H9 (cell line): ENCODE measurements at regions not wholly inside any gene's neighbourhood (a gene's known extent, or its start where the extent isn't known, plus 50 kb on each side); places are given as distances from the start of the nearest gene placed in this dataset.
A peak's percentile ranks its signal among the peaks of the same experiment; 100 is the strongest.

ENCODE experiments used
- DNase-seq: peaks from one replicate; pipeline ENCODE4 v3.0.0-alpha.2; 2017
- H2AFZ ChIP-seq: one replicate; pipeline ENCODE4 v1.6.1; 2013; ENCODE audit warnings: mild to moderate bottlenecking, low read length, control low read depth, moderate library complexity
- H2AK5ac ChIP-seq: 2 replicates; pipeline ENCODE4 v1.6.1; 2013; ENCODE audit warnings: low read length, control low read depth, mixed read lengths; ENCODE audit not compliant: insufficient read length
- H2BK120ac ChIP-seq: one replicate; pipeline ENCODE4 v1.6.1; 2013; ENCODE audit warnings: low read depth, mild to moderate bottlenecking, low read length, control low read depth, inconsistent platforms; ENCODE audit not compliant: poor library complexity, severe bottlenecking
- H2BK12ac ChIP-seq: 2 replicates; pipeline ENCODE4 v1.6.1; 2013; ENCODE audit warnings: low read length, control low read depth, mixed read lengths, low read depth; ENCODE audit not compliant: insufficient read length
- H2BK15ac ChIP-seq: 2 replicates; pipeline ENCODE4 v1.6.1; 2013; ENCODE audit warnings: low read depth, low read length, control low read depth
- H2BK20ac ChIP-seq: one replicate; pipeline ENCODE4 v1.6.1; 2013; ENCODE audit warnings: low read depth, mild to moderate bottlenecking, low read length, control low read depth, inconsistent platforms; ENCODE audit not compliant: poor library complexity, severe bottlenecking
- H2BK5ac ChIP-seq: 2 replicates; pipeline ENCODE4 v1.6.1; 2013; ENCODE audit warnings: low read length, control low read depth, mixed read lengths; ENCODE audit not compliant: insufficient read length
- H3K14ac ChIP-seq: 2 replicates; pipeline ENCODE4 v1.6.1; 2013; ENCODE audit warnings: low read length, control low read depth; ENCODE audit not compliant: insufficient read depth
- H3K18ac ChIP-seq: 2 replicates; pipeline ENCODE4 v1.6.1; 2013; ENCODE audit warnings: low read depth, mild to moderate bottlenecking, mixed read lengths, low read length, control low read depth; ENCODE audit not compliant: insufficient read length
- H3K23ac ChIP-seq: 2 replicates; pipeline ENCODE4 v1.6.1; 2013; ENCODE audit warnings: low read length, control low read depth, mixed read lengths, low read depth; ENCODE audit not compliant: insufficient read length
- H3K23me2 ChIP-seq: 2 replicates; pipeline ENCODE4 v1.6.1; 2013; ENCODE audit warnings: low read depth, mild to moderate bottlenecking, mixed read lengths, low read length, control low read depth; ENCODE audit not compliant: insufficient read length, poor library complexity, severe bottlenecking
- H3K27ac ChIP-seq: 2 replicates; pipeline ENCODE4 v1.5.1; 2013; ENCODE audit warnings: low read length, control low read depth, mixed read lengths, low read depth; ENCODE audit not compliant: insufficient read length
- H3K27me3 ChIP-seq: 2 replicates; pipeline ENCODE4 v1.6.1; 2013; ENCODE audit warnings: low read length, control low read depth, inconsistent platforms; ENCODE audit not compliant: insufficient read depth
- H3K4ac ChIP-seq: 2 replicates; pipeline ENCODE4 v1.6.1; 2013; ENCODE audit warnings: low read depth, mild to moderate bottlenecking, control low read depth, inconsistent platforms, low read length, moderate library complexity
- H3K4me1 ChIP-seq: 2 replicates; pipeline ENCODE4 v1.6.1; 2013; ENCODE audit warnings: low read length, control low read depth, inconsistent platforms; ENCODE audit not compliant: insufficient read depth
- H3K4me2 ChIP-seq: 2 replicates; pipeline ENCODE4 v1.6.1; 2013; ENCODE audit warnings: low read length, control low read depth, mixed read lengths; ENCODE audit not compliant: insufficient read length, insufficient read depth
- H3K56ac ChIP-seq: 2 replicates; pipeline ENCODE4 v1.6.1; 2013; ENCODE audit warnings: low read depth, mild to moderate bottlenecking, mixed read lengths, low read length, control low read depth; ENCODE audit not compliant: insufficient read length
- H3K79me1 ChIP-seq: 2 replicates; pipeline ENCODE4 v1.6.1; 2013; ENCODE audit warnings: low read depth, mild to moderate bottlenecking, moderate library complexity, low read length, control low read depth, inconsistent platforms; ENCODE audit not compliant: insufficient read depth, poor library complexity, severe bottlenecking
- H3K79me2 ChIP-seq: 2 replicates; pipeline ENCODE4 v1.6.1; 2013; ENCODE audit warnings: low read length, control low read depth, inconsistent platforms; ENCODE audit not compliant: insufficient read depth
- H3K9ac ChIP-seq: 2 replicates; pipeline ENCODE4 v1.6.1; 2013; ENCODE audit warnings: low read length, control low read depth, mixed read lengths; ENCODE audit not compliant: insufficient read length; ENCODE audit errors: extremely low read depth
- H3K9me3 ChIP-seq: one replicate; pipeline ENCODE4 v1.6.1; 2013; ENCODE audit warnings: low read depth, low read length, inconsistent platforms; ENCODE audit not compliant: control insufficient read depth
- H3T11ph ChIP-seq: one replicate; pipeline ENCODE4 v1.6.1; 2013; ENCODE audit warnings: mild to moderate bottlenecking, low read length, control low read depth, inconsistent platforms
- H4K20me1 ChIP-seq: one replicate; pipeline ENCODE4 v1.6.1; 2013; ENCODE audit not compliant: control insufficient read depth, insufficient read length, insufficient read depth
- H4K5ac ChIP-seq: 2 replicates; pipeline ENCODE4 v1.6.1; 2013; ENCODE audit warnings: low read depth, mild to moderate bottlenecking, mixed read lengths, low read length, control low read depth; ENCODE audit not compliant: insufficient read length
- H4K8ac ChIP-seq: replicated peaks from 2 replicates; pipeline ENCODE4 v1.6.1; 2013; ENCODE audit warnings: low read length, control low read depth, mixed read lengths, low read depth; ENCODE audit not compliant: insufficient read length
- H4K91ac ChIP-seq: 2 replicates; pipeline ENCODE4 v1.6.1; 2013; ENCODE audit warnings: low read depth, mild to moderate bottlenecking, moderate library complexity, mixed read lengths, low read length, control low read depth; ENCODE audit not compliant: insufficient read length
- H3K27ac Mint-ChIP-seq, 3 experiments: 2 replicates in 2 of 3; 3 replicates in 1 of 3; pipeline ENCODE4 v1.8.0; 2020 to 2021; ENCODE audit warnings: mixed read lengths in 3 of 3, mild to moderate bottlenecking in 1 of 3, moderate library complexity in 1 of 3
- H3K27me3 Mint-ChIP-seq: 2 replicates; pipeline ENCODE4 v1.8.0; 2021; ENCODE audit warnings: low read depth, mild to moderate bottlenecking, moderate library complexity, mixed read lengths
- H3K36me3 Mint-ChIP-seq, 3 experiments: 2 replicates in 2 of 3; 3 replicates in 1 of 3; pipeline ENCODE4 v1.8.0; 2020 to 2021; ENCODE audit warnings: low read depth in 3 of 3, mixed read lengths in 3 of 3; ENCODE audit not compliant: insufficient read depth in 1 of 3
- H3K4me1 Mint-ChIP-seq, 2 experiments: 2 replicates each; pipeline ENCODE4 v1.8.0; 2020; ENCODE audit warnings: mixed read lengths in 2 of 2
- H3K4me3 Mint-ChIP-seq, 2 experiments: 2 replicates in 1 of 2; 3 replicates in 1 of 2; pipeline ENCODE4 v1.8.0; 2020 to 2021; ENCODE audit warnings: mild to moderate bottlenecking in 2 of 2, mixed read lengths in 2 of 2, moderate library complexity in 1 of 2
- H3K9me3 Mint-ChIP-seq, 2 experiments: 2 replicates in 1 of 2; 3 replicates in 1 of 2; pipeline ENCODE4 v1.8.0; 2020; ENCODE audit warnings: mild to moderate bottlenecking in 2 of 2, mixed read lengths in 2 of 2, moderate library complexity in 1 of 2
- CTCF ChIP-seq: fragments of 200-600 bp; sonication (generic); conservative IDR thresholded peaks from 3 replicates; pipeline ENCODE4 v1.8.0; 2021; ENCODE audit warnings: antibody characterized with exemption, mild to moderate bottlenecking
- WGBS: extraction: QIAGEN DNeasy Blood & Tissue Kit; methylation state at CpG from one replicate; pipeline ENCODE4 v1.1.7; 2013; ENCODE audit warnings: missing lambda C conversion rate, low lambda C conversion rate, mixed read lengths; ENCODE audit not compliant: insufficient read length; ENCODE audit errors: extremely low coverage; 5-methylcytosine and 5-hydroxymethylcytosine counted together

DNA sequence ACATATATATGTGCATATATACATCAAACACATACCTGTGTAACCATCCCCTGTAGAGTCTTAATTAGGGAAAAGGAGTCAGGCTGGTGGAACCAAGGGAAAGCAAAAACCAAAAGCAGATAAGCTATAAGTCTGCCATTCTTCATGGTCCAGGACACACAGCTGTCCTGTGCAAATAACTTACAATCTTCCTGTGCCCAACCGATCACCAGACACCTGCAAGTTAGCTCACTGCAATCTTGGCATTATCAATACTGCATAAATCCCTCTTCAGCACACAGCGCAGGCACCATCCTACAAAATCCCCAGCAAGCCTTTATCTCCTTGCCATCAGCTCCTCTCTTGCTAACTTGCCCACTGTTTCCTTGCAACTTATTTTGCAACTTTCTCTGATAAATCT lies 60.8 kb upstream of the DYNAP start:
- peak overlapping the region; percentile 38 for H3K9ac ChIP-seq
- no peaks in the 10 kb centered on the region for H3K79me2 ChIP-seq
- Mint-ChIP-seq H3K4me3 (peak overlapping the region; percentile 55 to 75), H3K27ac (peak overlapping the region; percentile 85 to 100 (median 97)), H3K4me1 (peaks cover 51 to 54% of the 10 kb centered on the region in 2 experiments), H3K36me3 (peaks cover 0 to 16% (median 10%) of the 10 kb centered on the region in 3 experiments; a peak in 6 of 7 replicates), H3K27me3 (no peaks in the 10 kb centered on the region), H3K9me3 (peaks cover 13 to 17% of the 10 kb centered on the region in 2 experiments)
- peak overlapping the region; percentile 65 for H3K4me2 ChIP-seq
- H4K8ac ChIP-seq = no peak overlapping the region
- no peak overlapping the region for H3K56ac ChIP-seq
- H3K27ac ChIP-seq = no peak overlapping the region
- H3K79me1 ChIP-seq = no peaks in the 10 kb centered on the region
- no peak overlapping the region for H3K4ac ChIP-seq
- H2BK12ac ChIP-seq = peak overlapping the region; percentile 70
- no peak for TF ChIP-seq CTCF
- WGBS = no CpG with 5 or more reads among the region's 2 CpGs
- peak overlapping the region; percentile 22 for H2AK5ac ChIP-seq
- no peak overlapping the region for H2BK20ac ChIP-seq
- peaks cover 20% of the 10 kb centered on the region for H3K4me1 ChIP-seq
- no peak overlapping the region for H2BK5ac ChIP-seq
- H2BK15ac ChIP-seq = no peak overlapping the region
- no peak overlapping the region for H3K14ac ChIP-seq
- peak overlapping the region; percentile 59 for H3K18ac ChIP-seq
- H2AFZ ChIP-seq = no peak overlapping the region
- no peak overlapping the region for H4K5ac ChIP-seq
- H2BK120ac ChIP-seq = no peak overlapping the region
- no peaks in the 10 kb centered on the region for H4K20me1 ChIP-seq
- no peak for DNase-seq
- no peak overlapping the region for H4K91ac ChIP-seq
- H3K9me3 ChIP-seq = peaks cover 5% of the 10 kb centered on the region
- peaks cover 3% of the 10 kb centered on the region for H3K23me2 ChIP-seq
- no peaks in the 10 kb centered on the region; the same call in 1 of the 2 replicates for H3K27me3 ChIP-seq
- no peak overlapping the region for H3T11ph ChIP-seq
- H3K23ac ChIP-seq = no peak overlapping the region
